ENCODE measurements at regions not wholly inside any gene's neighbourhood (a gene's known extent, or its start where the extent isn't known, plus 50 kb on each side); places are given as distances from the start of the nearest gene placed in this dataset.

- TF ChIP-seq CTCF (IDR thresholded peaks at IDR 0.05 in 8 of 11, conservative IDR thresholded peaks at IDR 0.05 in 3 of 11) (no peak), POLR2A (IDR thresholded peaks at IDR 0.05) (no peak)
Measured at GRCh38 chr7:49707891-49708290, 65.5 kb upstream of the VWC2 start.

All from spleen (tissue), 7 donors.